Panc1 (cell line): ENCODE measurements at regions not wholly inside any gene's neighbourhood (a gene's known extent, or its start where the extent isn't known, plus 50 kb on each side); places are given as distances from the start of the nearest gene placed in this dataset.

Experiments
- ATAC-seq: fragments of 200-7000 bp; cut with Tn5 transposase; 2 replicates; pipeline ENCODE4 v1.9.1; 2020; ENCODE audit warnings: mild to moderate bottlenecking, moderate library complexity
- BruUV-seq: library from RNA; stranded (reverse); fragments of 400-500 nt; replicated peaks from 2 replicates; lab custom pipeline; 2021; lab: Mats Ljungman, UMichigan
- CTCF ChIA-PET: fragments of 300-600 bp; sonication (Branson Sonifier 250); formaldehyde crosslinking; loops from one replicate; lab custom pipeline; 2022; ENCODE audit warnings: antibody characterized with exemption; lab: Charles Lee
- POLR2A ChIA-PET: fragments of 300-600 bp; sonication (Branson Sonifier 250); formaldehyde crosslinking; loops from one replicate; lab custom pipeline; 2022; ENCODE audit warnings: antibody characterized with exemption; lab: Charles Lee
- DNase-seq: peaks from one replicate; pipeline ENCODE4 v3.0.0-alpha.2; 2010; ENCODE audit warnings: low read depth, low spot score
- H3K27ac ChIP-seq: 2 replicates; pipeline ENCODE4 v1.5.1; 2011; ENCODE audit warnings: mild to moderate bottlenecking, low read length, inconsistent platforms
- H3K27me3 ChIP-seq: fragments of 200-500 bp; sonication (Bioruptor generic); 2 replicates; pipeline ENCODE4 v1.6.0; 2014; ENCODE audit warnings: low read length, inconsistent platforms; ENCODE audit not compliant: control insufficient read depth, insufficient read depth
- H3K36me3 ChIP-seq: fragments of 200-500 bp; sonication (Bioruptor generic); 2 replicates; pipeline ENCODE4 v1.5.1; 2014; ENCODE audit warnings: inconsistent platforms, mild to moderate bottlenecking, low read length, moderate library complexity; ENCODE audit not compliant: control insufficient read depth, insufficient read depth
- H3K4me1 ChIP-seq: 2 replicates; pipeline ENCODE4 v1.5.1; 2011; ENCODE audit warnings: inconsistent platforms, mild to moderate bottlenecking, low read length, moderate library complexity; ENCODE audit not compliant: control insufficient read depth, insufficient read depth
- H3K4me3 ChIP-seq, 2 experiments: 2 replicates each; pipeline ENCODE4 v1.5.1; 2011 to 2012; ENCODE audit warnings: low read depth in 2 of 2, low read length in 2 of 2, mild to moderate bottlenecking in 2 of 2, inconsistent platforms in 1 of 2, moderate library complexity in 1 of 2
- H3K9me3 ChIP-seq: fragments of 200-500 bp; sonication (Bioruptor generic); 2 replicates; pipeline ENCODE4 v1.5.1; 2014; ENCODE audit warnings: low read depth, mild to moderate bottlenecking, inconsistent platforms, low read length, moderate library complexity; ENCODE audit not compliant: control insufficient read depth, insufficient read depth
- POLR2AphosphoS5 ChIP-seq: IDR thresholded peaks from 2 replicates; pipeline ENCODE4 v1.6.1; 2012; ENCODE audit warnings: mild to moderate bottlenecking, low read depth, low read length, moderate library complexity
- REST ChIP-seq, 2 experiments: IDR thresholded peaks; 2 replicates each; pipeline ENCODE4 v1.6.1; 2011 to 2012; ENCODE audit warnings: low read depth in 2 of 2, control low read depth in 1 of 2, low read length in 1 of 2, mild to moderate bottlenecking in 1 of 2, moderate library complexity in 1 of 2; ENCODE audit not compliant: insufficient read depth in 1 of 2
- SIN3A ChIP-seq: IDR thresholded peaks from 2 replicates; pipeline ENCODE4 v1.6.1; 2012; ENCODE audit warnings: low read depth, mild to moderate bottlenecking, low read length, moderate library complexity, borderline replicate concordance; ENCODE audit not compliant: insufficient read depth
- TCF7L2 ChIP-seq: IDR thresholded peaks from 2 replicates; pipeline ENCODE4 v1.6.1; 2011; ENCODE audit warnings: mild to moderate bottlenecking, low read depth, low read length, inconsistent platforms
- in situ Hi-C: cut with HindIII; loops from 2 replicates; pipeline ENCODE4 v1.10.0; 2016; ENCODE audit warnings: low sequenced_read_pairs, low pct_unique_long_range_greater_than_20kb
- intact Hi-C: fragments of 100-400 bp; cut with micrococcal nuclease; formaldehyde crosslinking; loops from one replicate; pipeline ENCODE4 v1.10.0; 2022; ENCODE audit not compliant: unreplicated experiment
- TF ChIP-seq, protein P1 (sequence below): fragments of 450-650 bp; IDR thresholded peaks from 2 replicates; pipeline ENCODE4 v1.5.1; 2017; ENCODE audit warnings: mild to moderate bottlenecking

DNA sequence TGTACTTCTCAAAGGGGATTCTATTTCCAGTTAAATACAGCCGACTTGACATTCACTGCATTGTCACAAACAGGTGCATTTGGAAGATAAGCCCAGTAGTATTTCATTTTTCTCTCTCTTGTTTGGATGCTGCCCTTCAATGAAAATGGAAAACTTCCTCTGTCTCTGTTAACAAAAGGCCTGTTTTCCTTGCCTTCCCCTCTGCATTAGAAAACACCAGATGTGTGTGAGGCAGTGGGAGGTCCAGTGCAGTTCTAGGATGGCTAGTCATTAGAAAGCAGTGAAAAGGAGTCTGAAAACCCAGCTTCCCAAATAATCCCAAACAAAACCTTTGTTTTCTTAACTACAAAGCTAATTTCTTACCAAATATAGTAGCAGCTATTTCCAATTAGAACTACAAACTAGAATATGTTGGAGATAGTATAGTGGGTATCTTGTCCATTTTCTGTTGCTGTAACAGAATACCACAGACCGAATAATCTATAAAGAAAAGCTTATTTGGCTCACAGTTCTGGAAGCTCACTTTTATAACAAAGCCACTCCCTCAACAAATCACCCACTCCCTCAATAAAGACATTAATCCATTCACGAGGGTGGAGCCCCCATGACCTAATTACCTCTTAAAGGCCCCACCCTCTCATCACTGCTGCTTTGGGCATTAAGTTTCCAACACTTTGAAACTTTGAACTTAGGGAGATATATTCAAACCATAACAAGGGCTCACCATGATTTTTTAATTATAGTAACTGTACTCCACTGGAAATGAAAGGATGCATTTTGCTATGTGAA lies 452.1 kb upstream of the RPS6KA3 start:
- DNase-seq (no peak), ATAC-seq (no peak)
- H3K4me1 ChIP-seq, result no peaks in the 10 kb centered on the region
- H3K27me3 ChIP-seq, result no peaks in the 10 kb centered on the region
- H3K36me3 ChIP-seq, result no peaks in the 10 kb centered on the region
- ChIA-PET POLR2A (no interaction called here), CTCF (no interaction called here)
- H3K9me3 ChIP-seq, result no peaks in the 10 kb centered on the region
- TF ChIP-seq POLR2AphosphoS5 (no peak), REST (IDR thresholded peaks at IDR 0.05; ENCODE audit: insufficient read depth in 1 of 2, low read depth in 2 of 2, low read length in 1 of 2) (no peak), TCF7L2 (no peak), SIN3A (no peak)
- TF ChIP-seq, protein P1, sequence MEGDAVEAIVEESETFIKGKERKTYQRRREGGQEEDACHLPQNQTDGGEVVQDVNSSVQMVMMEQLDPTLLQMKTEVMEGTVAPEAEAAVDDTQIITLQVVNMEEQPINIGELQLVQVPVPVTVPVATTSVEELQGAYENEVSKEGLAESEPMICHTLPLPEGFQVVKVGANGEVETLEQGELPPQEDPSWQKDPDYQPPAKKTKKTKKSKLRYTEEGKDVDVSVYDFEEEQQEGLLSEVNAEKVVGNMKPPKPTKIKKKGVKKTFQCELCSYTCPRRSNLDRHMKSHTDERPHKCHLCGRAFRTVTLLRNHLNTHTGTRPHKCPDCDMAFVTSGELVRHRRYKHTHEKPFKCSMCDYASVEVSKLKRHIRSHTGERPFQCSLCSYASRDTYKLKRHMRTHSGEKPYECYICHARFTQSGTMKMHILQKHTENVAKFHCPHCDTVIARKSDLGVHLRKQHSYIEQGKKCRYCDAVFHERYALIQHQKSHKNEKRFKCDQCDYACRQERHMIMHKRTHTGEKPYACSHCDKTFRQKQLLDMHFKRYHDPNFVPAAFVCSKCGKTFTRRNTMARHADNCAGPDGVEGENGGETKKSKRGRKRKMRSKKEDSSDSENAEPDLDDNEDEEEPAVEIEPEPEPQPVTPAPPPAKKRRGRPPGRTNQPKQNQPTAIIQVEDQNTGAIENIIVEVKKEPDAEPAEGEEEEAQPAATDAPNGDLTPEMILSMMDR, result no peak
- intact Hi-C loops, result no loop called here
- no TSS peak for BruUV-seq
- in situ Hi-C loops, result no loop called here
- no peak overlapping the region for H3K27ac ChIP-seq
- no peak overlapping the region for H3K4me3 ChIP-seq

DNA sequence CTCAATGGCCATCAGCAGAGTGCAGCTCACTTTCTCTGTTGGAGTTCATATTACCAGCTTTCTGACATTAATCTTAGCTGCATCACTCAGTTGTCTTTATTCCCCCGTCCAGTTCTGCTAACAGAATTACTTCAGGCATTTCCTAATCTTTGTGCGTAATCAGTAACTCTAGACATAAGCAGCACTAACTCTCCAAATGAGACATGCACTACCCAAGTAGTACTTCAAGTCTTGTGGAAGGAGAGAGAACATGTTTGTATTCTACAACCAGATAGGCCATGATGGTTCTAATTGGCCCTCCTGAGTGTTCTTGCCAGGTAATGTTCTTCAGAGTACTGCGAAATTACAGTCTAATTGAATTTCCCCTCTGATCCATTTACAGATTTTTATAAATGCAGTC lies 448.5 kb upstream of the RPS6KA3 start:
- DNase-seq (no peak), ATAC-seq (no peak)
- no peak for TF ChIP-seq REST (IDR thresholded peaks at IDR 0.05; ENCODE audit: insufficient read depth in 1 of 2, low read depth in 2 of 2, low read length in 1 of 2)
- no peak for TF ChIP-seq SIN3A
- TF ChIP-seq, protein P1, result no peak
- no peak for TF ChIP-seq POLR2AphosphoS5
- no peak for TF ChIP-seq TCF7L2
- POLR2A ChIA-PET, result no interaction called here
- CTCF ChIA-PET, result no interaction called here
- H3K9me3 ChIP-seq, result no peaks in the 10 kb centered on the region
- in situ Hi-C loops, result no loop called here
- BruUV-seq, result no TSS peak
- H3K27me3 ChIP-seq, result no peaks in the 10 kb centered on the region
- intact Hi-C loops, result no loop called here
- H3K36me3 ChIP-seq, result no peaks in the 10 kb centered on the region
- no peaks in the 10 kb centered on the region for H3K4me1 ChIP-seq
- no peak overlapping the region for H3K27ac ChIP-seq
- H3K4me3 ChIP-seq, result no peak overlapping the region
